ENCODE measurements at regions not wholly inside any gene's neighbourhood (a gene's known extent, or its start where the extent isn't known, plus 50 kb on each side); places are given as distances from the start of the nearest gene placed in this dataset.

GRCh38 chr9:95770653-95771131 is 104.8 kb upstream of the ERCC6L2 start (continued):
- no peak for TF ChIP-seq ATF3 (CRISPR knock-in tag; conservative IDR thresholded peaks at IDR 0.05)
- TF ChIP-seq GABPB1 (CRISPR knock-in tag; IDR thresholded peaks at IDR 0.05): no peak
- no peak for TF ChIP-seq EMX1 (CRISPR knock-in tag; IDR thresholded peaks at IDR 0.05)
- TF ChIP-seq ZNF317 (CRISPR knock-in tag; IDR thresholded peaks at IDR 0.05; ENCODE audit: borderline replicate concordance, low read depth): no peak
- TF ChIP-seq, protein P1, sequence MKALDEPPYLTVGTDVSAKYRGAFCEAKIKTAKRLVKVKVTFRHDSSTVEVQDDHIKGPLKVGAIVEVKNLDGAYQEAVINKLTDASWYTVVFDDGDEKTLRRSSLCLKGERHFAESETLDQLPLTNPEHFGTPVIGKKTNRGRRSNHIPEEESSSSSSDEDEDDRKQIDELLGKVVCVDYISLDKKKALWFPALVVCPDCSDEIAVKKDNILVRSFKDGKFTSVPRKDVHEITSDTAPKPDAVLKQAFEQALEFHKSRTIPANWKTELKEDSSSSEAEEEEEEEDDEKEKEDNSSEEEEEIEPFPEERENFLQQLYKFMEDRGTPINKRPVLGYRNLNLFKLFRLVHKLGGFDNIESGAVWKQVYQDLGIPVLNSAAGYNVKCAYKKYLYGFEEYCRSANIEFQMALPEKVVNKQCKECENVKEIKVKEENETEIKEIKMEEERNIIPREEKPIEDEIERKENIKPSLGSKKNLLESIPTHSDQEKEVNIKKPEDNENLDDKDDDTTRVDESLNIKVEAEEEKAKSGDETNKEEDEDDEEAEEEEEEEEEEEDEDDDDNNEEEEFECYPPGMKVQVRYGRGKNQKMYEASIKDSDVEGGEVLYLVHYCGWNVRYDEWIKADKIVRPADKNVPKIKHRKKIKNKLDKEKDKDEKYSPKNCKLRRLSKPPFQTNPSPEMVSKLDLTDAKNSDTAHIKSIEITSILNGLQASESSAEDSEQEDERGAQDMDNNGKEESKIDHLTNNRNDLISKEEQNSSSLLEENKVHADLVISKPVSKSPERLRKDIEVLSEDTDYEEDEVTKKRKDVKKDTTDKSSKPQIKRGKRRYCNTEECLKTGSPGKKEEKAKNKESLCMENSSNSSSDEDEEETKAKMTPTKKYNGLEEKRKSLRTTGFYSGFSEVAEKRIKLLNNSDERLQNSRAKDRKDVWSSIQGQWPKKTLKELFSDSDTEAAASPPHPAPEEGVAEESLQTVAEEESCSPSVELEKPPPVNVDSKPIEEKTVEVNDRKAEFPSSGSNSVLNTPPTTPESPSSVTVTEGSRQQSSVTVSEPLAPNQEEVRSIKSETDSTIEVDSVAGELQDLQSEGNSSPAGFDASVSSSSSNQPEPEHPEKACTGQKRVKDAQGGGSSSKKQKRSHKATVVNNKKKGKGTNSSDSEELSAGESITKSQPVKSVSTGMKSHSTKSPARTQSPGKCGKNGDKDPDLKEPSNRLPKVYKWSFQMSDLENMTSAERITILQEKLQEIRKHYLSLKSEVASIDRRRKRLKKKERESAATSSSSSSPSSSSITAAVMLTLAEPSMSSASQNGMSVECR (CRISPR knock-in tag; IDR thresholded peaks at IDR 0.05; ENCODE audit: borderline replicate concordance): no peak
- TF ChIP-seq, protein P2, sequence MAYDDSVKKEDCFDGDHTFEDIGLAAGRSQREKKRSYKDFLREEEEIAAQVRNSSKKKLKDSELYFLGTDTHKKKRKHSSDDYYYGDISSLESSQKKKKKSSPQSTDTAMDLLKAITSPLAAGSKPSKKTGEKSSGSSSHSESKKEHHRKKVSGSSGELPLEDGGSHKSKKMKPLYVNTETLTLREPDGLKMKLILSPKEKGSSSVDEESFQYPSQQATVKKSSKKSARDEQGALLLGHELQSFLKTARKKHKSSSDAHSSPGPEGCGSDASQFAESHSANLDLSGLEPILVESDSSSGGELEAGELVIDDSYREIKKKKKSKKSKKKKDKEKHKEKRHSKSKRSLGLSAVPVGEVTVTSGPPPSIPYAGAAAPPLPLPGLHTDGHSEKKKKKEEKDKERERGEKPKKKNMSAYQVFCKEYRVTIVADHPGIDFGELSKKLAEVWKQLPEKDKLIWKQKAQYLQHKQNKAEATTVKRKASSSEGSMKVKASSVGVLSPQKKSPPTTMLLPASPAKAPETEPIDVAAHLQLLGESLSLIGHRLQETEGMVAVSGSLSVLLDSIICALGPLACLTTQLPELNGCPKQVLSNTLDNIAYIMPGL (CRISPR knock-in tag; IDR thresholded peaks at IDR 0.05): no peak
- TF ChIP-seq ELF4 (CRISPR knock-in tag; IDR thresholded peaks at IDR 0.05; ENCODE audit: low read depth): no peak
- TF ChIP-seq ZNF263 (CRISPR knock-in tag; IDR thresholded peaks at IDR 0.05; ENCODE audit: low read depth): no peak
- TF ChIP-seq, protein P3, sequence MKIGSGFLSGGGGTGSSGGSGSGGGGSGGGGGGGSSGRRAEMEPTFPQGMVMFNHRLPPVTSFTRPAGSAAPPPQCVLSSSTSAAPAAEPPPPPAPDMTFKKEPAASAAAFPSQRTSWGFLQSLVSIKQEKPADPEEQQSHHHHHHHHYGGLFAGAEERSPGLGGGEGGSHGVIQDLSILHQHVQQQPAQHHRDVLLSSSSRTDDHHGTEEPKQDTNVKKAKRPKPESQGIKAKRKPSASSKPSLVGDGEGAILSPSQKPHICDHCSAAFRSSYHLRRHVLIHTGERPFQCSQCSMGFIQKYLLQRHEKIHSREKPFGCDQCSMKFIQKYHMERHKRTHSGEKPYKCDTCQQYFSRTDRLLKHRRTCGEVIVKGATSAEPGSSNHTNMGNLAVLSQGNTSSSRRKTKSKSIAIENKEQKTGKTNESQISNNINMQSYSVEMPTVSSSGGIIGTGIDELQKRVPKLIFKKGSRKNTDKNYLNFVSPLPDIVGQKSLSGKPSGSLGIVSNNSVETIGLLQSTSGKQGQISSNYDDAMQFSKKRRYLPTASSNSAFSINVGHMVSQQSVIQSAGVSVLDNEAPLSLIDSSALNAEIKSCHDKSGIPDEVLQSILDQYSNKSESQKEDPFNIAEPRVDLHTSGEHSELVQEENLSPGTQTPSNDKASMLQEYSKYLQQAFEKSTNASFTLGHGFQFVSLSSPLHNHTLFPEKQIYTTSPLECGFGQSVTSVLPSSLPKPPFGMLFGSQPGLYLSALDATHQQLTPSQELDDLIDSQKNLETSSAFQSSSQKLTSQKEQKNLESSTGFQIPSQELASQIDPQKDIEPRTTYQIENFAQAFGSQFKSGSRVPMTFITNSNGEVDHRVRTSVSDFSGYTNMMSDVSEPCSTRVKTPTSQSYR (CRISPR knock-in tag; IDR thresholded peaks at IDR 0.05): no peak
- no peak for TF ChIP-seq KAT7 (CRISPR knock-in tag; IDR thresholded peaks at IDR 0.05; ENCODE audit: borderline replicate concordance)

GRCh38 chr9:95769909-95770433 is 105.5 kb upstream of the ERCC6L2 start:
- ChIA-PET POLR2A (interaction anchor here (1.4 kb wide), 1 partner anchor 13 kb away, joined by 4 read pairs; no protein-coding TSS in a partner anchor), CTCF (interaction anchor here (0.6 to 2.2 kb wide), 5 partner anchors 14 to 261 kb away, joined by 3 to 12 read pairs (median 4); no protein-coding TSS in a partner anchor)
- ATAC-seq (no peak), DNase-seq (ENCODE audit: low spot score) (no peak)
- peaks cover 29% of the 10 kb centered on the region for H3K27me3 Mint-ChIP-seq (ENCODE audit: low read depth)
- H3K4me1 Mint-ChIP-seq: peaks cover 63% of the 10 kb centered on the region
- TF ChIP-seq NR2C2 (CRISPR knock-in tag; IDR thresholded peaks at IDR 0.05): no peak
- TF ChIP-seq ZBTB21 (CRISPR knock-in tag; IDR thresholded peaks at IDR 0.05; ENCODE audit: borderline replicate concordance): no peak
- no peak for TF ChIP-seq TP53 (CRISPR knock-in tag; IDR thresholded peaks at IDR 0.05)
- TF ChIP-seq ELF4 (CRISPR knock-in tag; IDR thresholded peaks at IDR 0.05; ENCODE audit: low read depth): no peak
- no peak for TF ChIP-seq OVOL2 (CRISPR knock-in tag; IDR thresholded peaks at IDR 0.05; ENCODE audit: borderline replicate concordance)
- no peak for TF ChIP-seq EMX1 (CRISPR knock-in tag; IDR thresholded peaks at IDR 0.05)
- no peak for TF ChIP-seq PREB (CRISPR knock-in tag; IDR thresholded peaks at IDR 0.05; ENCODE audit: borderline replicate concordance)
- TF ChIP-seq NFE2L1 (CRISPR knock-in tag; IDR thresholded peaks at IDR 0.05): no peak
- TF ChIP-seq ZNF219 (CRISPR knock-in tag; IDR thresholded peaks at IDR 0.05; ENCODE audit: borderline replicate concordance): no peak
- TF ChIP-seq ZNF317 (CRISPR knock-in tag; IDR thresholded peaks at IDR 0.05; ENCODE audit: borderline replicate concordance, low read depth): no peak
- H3K9me3 Mint-ChIP-seq: peaks cover 4% of the 10 kb centered on the region; the same call in 1 of the 2 replicates
- no peak overlapping the region for H3K27ac Mint-ChIP-seq
- H3K36me3 Mint-ChIP-seq: no peaks in the 10 kb centered on the region
- no peak overlapping the region for H3K4me3 Mint-ChIP-seq

Measured in WTC11 (cell line).